Endothelial cell of umbilical vein (primary cell): ENCODE measurements at regions not wholly inside any gene's neighbourhood (a gene's known extent, or its start where the extent isn't known, plus 50 kb on each side); places are given as distances from the start of the nearest gene placed in this dataset.

Experiments used
- JUN ChIP-seq: IDR thresholded peaks from 2 replicates; pipeline ENCODE4 v1.6.1; 2011; ENCODE audit warnings: borderline replicate concordance, low read depth; ENCODE audit not compliant: insufficient read length, insufficient read depth
- MAX ChIP-seq: IDR thresholded peaks from 2 replicates; pipeline ENCODE4 v1.6.1; 2011; ENCODE audit not compliant: insufficient read depth, insufficient read length
- POLR2A ChIP-seq: IDR thresholded peaks from 2 replicates; pipeline ENCODE4 v1.6.1; 2012; ENCODE audit warnings: low read depth, mild to moderate bottlenecking, control low read depth, low read length
- POLR2AphosphoS5 ChIP-seq: IDR thresholded peaks from 2 replicates; pipeline ENCODE4 v1.6.1; 2012; ENCODE audit warnings: low read depth, mild to moderate bottlenecking, control low read depth, low read length, moderate library complexity; ENCODE audit not compliant: insufficient read depth
- TF ChIP-seq, protein P1 (sequence below), 2 donors: IDR thresholded peaks; 1 replicate in 1 of 2; 2 replicates in 1 of 2; pipeline ENCODE4 v1.5.1; 2011; ENCODE audit warnings: low read length in 2 of 2, mild to moderate bottlenecking in 2 of 2, moderate library complexity in 2 of 2, control low read depth in 1 of 2, inconsistent platforms in 1 of 2, low read depth in 1 of 2; ENCODE audit not compliant: insufficient read depth in 1 of 2; ENCODE audit errors: extremely low read depth in 1 of 2

- TF ChIP-seq MAX: no peak
- no peak for TF ChIP-seq POLR2AphosphoS5
- TF ChIP-seq, protein P1, sequence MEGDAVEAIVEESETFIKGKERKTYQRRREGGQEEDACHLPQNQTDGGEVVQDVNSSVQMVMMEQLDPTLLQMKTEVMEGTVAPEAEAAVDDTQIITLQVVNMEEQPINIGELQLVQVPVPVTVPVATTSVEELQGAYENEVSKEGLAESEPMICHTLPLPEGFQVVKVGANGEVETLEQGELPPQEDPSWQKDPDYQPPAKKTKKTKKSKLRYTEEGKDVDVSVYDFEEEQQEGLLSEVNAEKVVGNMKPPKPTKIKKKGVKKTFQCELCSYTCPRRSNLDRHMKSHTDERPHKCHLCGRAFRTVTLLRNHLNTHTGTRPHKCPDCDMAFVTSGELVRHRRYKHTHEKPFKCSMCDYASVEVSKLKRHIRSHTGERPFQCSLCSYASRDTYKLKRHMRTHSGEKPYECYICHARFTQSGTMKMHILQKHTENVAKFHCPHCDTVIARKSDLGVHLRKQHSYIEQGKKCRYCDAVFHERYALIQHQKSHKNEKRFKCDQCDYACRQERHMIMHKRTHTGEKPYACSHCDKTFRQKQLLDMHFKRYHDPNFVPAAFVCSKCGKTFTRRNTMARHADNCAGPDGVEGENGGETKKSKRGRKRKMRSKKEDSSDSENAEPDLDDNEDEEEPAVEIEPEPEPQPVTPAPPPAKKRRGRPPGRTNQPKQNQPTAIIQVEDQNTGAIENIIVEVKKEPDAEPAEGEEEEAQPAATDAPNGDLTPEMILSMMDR (IDR thresholded peaks at IDR 0.05; ENCODE audit: extremely low read depth in 1 of 2, insufficient read depth in 1 of 2, low read depth in 1 of 2, low read length in 2 of 2): no peak
- no peak for TF ChIP-seq POLR2A
- TF ChIP-seq JUN: no peak
These were observed 132.3 kb upstream of the COL5A1 start for GRCh38 chr9:134509281-134509680.
